ELR (cell line): ENCODE measurements at regions not wholly inside any gene's neighbourhood (a gene's known extent, or its start where the extent isn't known, plus 50 kb on each side); places are given as distances from the start of the nearest gene placed in this dataset.
"Not testable (repeated sequence)": the region's sequence is repeated elsewhere in the genome, so short reads cannot be mapped to it uniquely, and the experiment has no call there.

Experiments used
- DNase-seq: peaks from one replicate; pipeline ENCODE4 v3.0.0-alpha.2; 2015; ENCODE audit warnings: low read depth

GRCh38 chr3:6287088-6287875 is 573.6 kb upstream of the GRM7 start:
- no peak for DNase-seq

- no peak for DNase-seq
Measured at GRCh38 chr3:6301626-6302025, 559.3 kb upstream of the GRM7 start.

GRCh38 chr3:6315906-6316305 is 545.0 kb upstream of the GRM7 start:
- no peak for DNase-seq

GRCh38 chr3:6321999-6322398 is 538.9 kb upstream of the GRM7 start:
- DNase-seq: no peak

- DNase-seq: no peak
Measured at GRCh38 chr3:6326771-6327170, 534.1 kb upstream of the GRM7 start.

- DNase-seq: not testable (repeated sequence)
Measured at GRCh38 chr3:6340980-6341325, 520.0 kb upstream of the GRM7 start.

GRCh38 chr3:6351752-6352151 is 509.2 kb upstream of the GRM7 start:
- DNase-seq: no peak

- DNase-seq: no peak
Measured at GRCh38 chr3:6354653-6355052, 506.3 kb upstream of the GRM7 start.

GRCh38 chr3:6362406-6362805 is 498.5 kb upstream of the GRM7 start:
- DNase-seq: no peak

GRCh38 chr3:6367171-6367570 is 493.7 kb upstream of the GRM7 start:
- DNase-seq: no peak

- no peak for DNase-seq
Measured at GRCh38 chr3:6392123-6392522, 468.8 kb upstream of the GRM7 start.

GRCh38 chr3:6394944-6395343 is 466.0 kb upstream of the GRM7 start:
- DNase-seq: no peak

GRCh38 chr3:6396631-6397030 is 464.3 kb upstream of the GRM7 start:
- no peak for DNase-seq

- not testable (repeated sequence) for DNase-seq
Measured at GRCh38 chr3:6402666-6403065, 458.2 kb upstream of the GRM7 start.

- DNase-seq: not testable (repeated sequence)
Measured at GRCh38 chr3:6406923-6407322, 454.0 kb upstream of the GRM7 start.

- DNase-seq: no peak
Measured at GRCh38 chr3:6416049-6416661, 444.8 kb upstream of the GRM7 start.

GRCh38 chr3:6417174-6417573 is 443.7 kb upstream of the GRM7 start:
- DNase-seq: no peak

GRCh38 chr3:6418485-6418884 is 442.4 kb upstream of the GRM7 start:
- no peak for DNase-seq

- no peak for DNase-seq
Measured at GRCh38 chr3:6421666-6422445, 439.1 kb upstream of the GRM7 start.

GRCh38 chr3:6425289-6425820 is 435.6 kb upstream of the GRM7 start:
- no peak for DNase-seq

GRCh38 chr3:6428276-6428675 is 432.6 kb upstream of the GRM7 start:
- DNase-seq: not testable (repeated sequence)

GRCh38 chr3:6435951-6436350 is 425.0 kb upstream of the GRM7 start:
- no peak for DNase-seq

- no peak for DNase-seq
Measured at GRCh38 chr3:6437631-6438030, 423.3 kb upstream of the GRM7 start.
